Esophagus muscularis mucosa (tissue), 4 donors: ENCODE measurements at regions not wholly inside any gene's neighbourhood (a gene's known extent, or its start where the extent isn't known, plus 50 kb on each side); places are given as distances from the start of the nearest gene placed in this dataset.

Experiments
- EP300 ChIP-seq: sonication (generic); formaldehyde crosslinking; IDR thresholded peaks from one replicate; pipeline ENCODE4 v1.6.1; 2017; ENCODE audit warnings: antibody characterized with exemption
- POLR2A ChIP-seq: fragments of 450-650 bp; IDR thresholded peaks from one replicate; pipeline ENCODE4 v1.6.1; 2017; ENCODE audit warnings: antibody characterized with exemption, moderate library complexity, mild to moderate bottlenecking, low read depth
- POLR2AphosphoS5 ChIP-seq, 2 donors: sonication (generic); formaldehyde crosslinking; IDR thresholded peaks; one replicate each; pipeline ENCODE4 v1.6.1; 2017; ENCODE audit warnings: antibody characterized with exemption in 2 of 2
- TF ChIP-seq, protein P1 (sequence below), 3 experiments: fragments of 200-600 bp in 2 of 3; fragments of 450-650 bp in 1 of 3; sonication (generic) in 2 of 3; IDR thresholded peaks; one replicate each; pipeline ENCODE4 v1.5.1; 2017 to 2019; ENCODE audit warnings: antibody characterized with exemption in 3 of 3, mild to moderate bottlenecking in 2 of 3, moderate library complexity in 1 of 3

GRCh38 chr1:243903895-243904294 is 53.9 kb upstream of the AKT3 start:
- TF ChIP-seq EP300 (no peak), POLR2AphosphoS5 (IDR thresholded peaks at IDR 0.05) (no peak), POLR2A (no peak)
- TF ChIP-seq, protein P1, sequence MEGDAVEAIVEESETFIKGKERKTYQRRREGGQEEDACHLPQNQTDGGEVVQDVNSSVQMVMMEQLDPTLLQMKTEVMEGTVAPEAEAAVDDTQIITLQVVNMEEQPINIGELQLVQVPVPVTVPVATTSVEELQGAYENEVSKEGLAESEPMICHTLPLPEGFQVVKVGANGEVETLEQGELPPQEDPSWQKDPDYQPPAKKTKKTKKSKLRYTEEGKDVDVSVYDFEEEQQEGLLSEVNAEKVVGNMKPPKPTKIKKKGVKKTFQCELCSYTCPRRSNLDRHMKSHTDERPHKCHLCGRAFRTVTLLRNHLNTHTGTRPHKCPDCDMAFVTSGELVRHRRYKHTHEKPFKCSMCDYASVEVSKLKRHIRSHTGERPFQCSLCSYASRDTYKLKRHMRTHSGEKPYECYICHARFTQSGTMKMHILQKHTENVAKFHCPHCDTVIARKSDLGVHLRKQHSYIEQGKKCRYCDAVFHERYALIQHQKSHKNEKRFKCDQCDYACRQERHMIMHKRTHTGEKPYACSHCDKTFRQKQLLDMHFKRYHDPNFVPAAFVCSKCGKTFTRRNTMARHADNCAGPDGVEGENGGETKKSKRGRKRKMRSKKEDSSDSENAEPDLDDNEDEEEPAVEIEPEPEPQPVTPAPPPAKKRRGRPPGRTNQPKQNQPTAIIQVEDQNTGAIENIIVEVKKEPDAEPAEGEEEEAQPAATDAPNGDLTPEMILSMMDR (IDR thresholded peaks at IDR 0.05): no peak
